Fibroblast of gingiva (primary cell): ENCODE measurements at regions not wholly inside any gene's neighbourhood (a gene's known extent, or its start where the extent isn't known, plus 50 kb on each side); places are given as distances from the start of the nearest gene placed in this dataset.

ENCODE experiments used
- DNase-seq: peaks from one replicate; pipeline ENCODE4 v3.0.0-alpha.2; 2011; ENCODE audit warnings: low read depth

- no peak for DNase-seq
Observed at GRCh38 chr1:187442603-187443002, 613.9 kb downstream of the PLA2G4A start.

- DNase-seq: no peak
Observed at GRCh38 chr1:187443939-187444338, 615.2 kb downstream of the PLA2G4A start.

GRCh38 chr1:187445066-187445465, 616.3 kb downstream of the PLA2G4A start:
- DNase-seq: no peak

GRCh38 chr1:187451238-187451637, 622.5 kb downstream of the PLA2G4A start:
- DNase-seq: no peak

GRCh38 chr1:187454010-187454409, 625.3 kb downstream of the PLA2G4A start:
- no peak for DNase-seq

GRCh38 chr1:187456446-187456845, 627.7 kb downstream of the PLA2G4A start:
- no peak for DNase-seq

- DNase-seq: no peak
Observed at GRCh38 chr1:187460093-187460492, 631.3 kb downstream of the PLA2G4A start.

GRCh38 chr1:187464320-187464719, 635.6 kb downstream of the PLA2G4A start:
- DNase-seq: no peak

GRCh38 chr1:187465441-187465840, 636.7 kb downstream of the PLA2G4A start:
- DNase-seq: no peak

GRCh38 chr1:187469836-187470235, 641.1 kb downstream of the PLA2G4A start:
- DNase-seq: no peak

GRCh38 chr1:187471555-187471954, 642.8 kb downstream of the PLA2G4A start:
- no peak for DNase-seq

- DNase-seq: no peak
Observed at GRCh38 chr1:187474336-187474735, 645.6 kb downstream of the PLA2G4A start.

- no peak for DNase-seq
Observed at GRCh38 chr1:187476671-187477070, 647.9 kb downstream of the PLA2G4A start.

- DNase-seq: no peak
Observed at GRCh38 chr1:187477103-187477502, 648.4 kb downstream of the PLA2G4A start.

GRCh38 chr1:187477535-187477934, 648.8 kb downstream of the PLA2G4A start:
- no peak for DNase-seq

- DNase-seq: no peak
Observed at GRCh38 chr1:187481581-187482148, 652.9 kb downstream of the PLA2G4A start.

- DNase-seq: no peak
Observed at GRCh38 chr1:187490266-187490665, 661.5 kb downstream of the PLA2G4A start.

- DNase-seq: no peak
Observed at GRCh38 chr1:187491082-187491720, 662.5 kb downstream of the PLA2G4A start.

GRCh38 chr1:187498028-187498427, 669.3 kb downstream of the PLA2G4A start:
- DNase-seq: no peak

- no peak for DNase-seq
Observed at GRCh38 chr1:187504779-187505178, 676.0 kb downstream of the PLA2G4A start.

- no peak for DNase-seq
Observed at GRCh38 chr1:187509091-187509490, 680.3 kb downstream of the PLA2G4A start.

GRCh38 chr1:187513190-187513589, 684.4 kb downstream of the PLA2G4A start:
- no peak for DNase-seq

- DNase-seq: no peak
Observed at GRCh38 chr1:187514110-187514509, 685.4 kb downstream of the PLA2G4A start.

- no peak for DNase-seq
Observed at GRCh38 chr1:187516874-187517273, 688.1 kb downstream of the PLA2G4A start.
